Activated B cell treated with CpG ODN at 0.5 μM for 24 hours (primary cell): ENCODE measurements at regions not wholly inside any gene's neighbourhood (a gene's known extent, or its start where the extent isn't known, plus 50 kb on each side); places are given as distances from the start of the nearest gene placed in this dataset.

Source experiments
- ATAC-seq: fragments of 200-7000 bp; cut with Tn5 transposase; one replicate; pipeline ENCODE4 v1.10.0; 2021; ENCODE audit warnings: low read depth, mild to moderate bottlenecking, moderate library complexity
- CTCF ChIA-PET: fragments of 350-600 bp; sonication (Branson Sonifier 250); formaldehyde crosslinking; loops from one replicate; lab custom pipeline; 2021; ENCODE audit warnings: antibody characterized with exemption; lab: Charles Lee
- POLR2A ChIA-PET: fragments of 350-600 bp; sonication (Branson Sonifier 250); formaldehyde crosslinking; loops from one replicate; lab custom pipeline; 2021; ENCODE audit warnings: antibody characterized with exemption; lab: Charles Lee
- DNase-seq: peaks from one replicate; pipeline ENCODE4 v3.0.0; 2022
- H3K27ac Mint-ChIP-seq: one replicate; pipeline ENCODE4 v1.8.0; 2020; ENCODE audit warnings: mixed read lengths
- H3K27me3 Mint-ChIP-seq: one replicate; pipeline ENCODE4 v1.8.0; 2021; ENCODE audit warnings: mixed read lengths
- H3K36me3 Mint-ChIP-seq: one replicate; pipeline ENCODE4 v1.8.0; 2021; ENCODE audit warnings: low read depth, mixed read lengths
- H3K4me1 Mint-ChIP-seq: one replicate; pipeline ENCODE4 v1.8.0; 2021; ENCODE audit warnings: mixed read lengths
- H3K4me3 Mint-ChIP-seq: one replicate; pipeline ENCODE4 v1.8.0; 2020; ENCODE audit warnings: mild to moderate bottlenecking, mixed read lengths
- H3K9me3 Mint-ChIP-seq: one replicate; pipeline ENCODE4 v1.8.0; 2020; ENCODE audit warnings: mixed read lengths
- intact Hi-C: fragments of 100-400 bp; cut with micrococcal nuclease; formaldehyde crosslinking; loops from one replicate; pipeline ENCODE4 v1.15.1; 2024
- TF ChIP-seq, protein P1 (sequence below): fragments of 200-600 bp; IDR thresholded peaks from one replicate; pipeline ENCODE4 v1.8.0; 2022; ENCODE audit warnings: antibody characterized with exemption, mild to moderate bottlenecking

DNA sequence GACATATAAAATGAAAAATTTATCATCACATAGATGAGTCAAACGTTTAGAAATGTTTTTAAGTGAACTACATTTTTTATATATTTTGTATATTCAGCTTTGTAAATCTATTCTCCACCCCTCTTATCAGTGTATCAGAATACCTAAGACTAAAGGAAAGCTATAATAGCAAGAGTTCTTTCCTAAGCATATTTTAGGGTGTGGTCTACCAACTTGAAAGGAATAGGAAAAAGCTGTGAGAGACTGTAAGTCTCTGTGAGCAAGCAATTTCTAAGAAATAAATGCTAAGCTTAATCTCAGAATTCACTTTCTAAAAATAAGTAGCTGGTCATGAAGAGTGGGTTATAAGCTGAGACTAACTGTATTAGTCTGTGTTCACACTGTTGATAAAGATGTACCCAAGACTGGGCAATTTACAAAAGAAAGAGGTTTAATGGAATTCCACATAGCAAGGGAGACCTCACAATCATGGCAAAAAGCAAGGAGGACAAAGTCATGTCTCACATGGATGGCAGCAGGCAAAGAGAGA, 175.4 kb upstream of the PREP start:
- H3K36me3 Mint-ChIP-seq: no peaks in the 10 kb centered on the region
- ATAC-seq (no peak), DNase-seq (no peak)
- intact Hi-C loops: no loop called here
- H3K27me3 Mint-ChIP-seq: peaks cover 15% of the 10 kb centered on the region
- CTCF ChIA-PET: interaction anchor here (0.9 kb wide), 1 partner anchor 10 kb away, joined by 3 read pairs; no protein-coding TSS in a partner anchor
- H3K4me1 Mint-ChIP-seq: no peaks in the 10 kb centered on the region
- H3K4me3 Mint-ChIP-seq: no peak overlapping the region
- no peaks in the 10 kb centered on the region for H3K9me3 Mint-ChIP-seq
- H3K27ac Mint-ChIP-seq: no peak overlapping the region
- TF ChIP-seq, protein P1, sequence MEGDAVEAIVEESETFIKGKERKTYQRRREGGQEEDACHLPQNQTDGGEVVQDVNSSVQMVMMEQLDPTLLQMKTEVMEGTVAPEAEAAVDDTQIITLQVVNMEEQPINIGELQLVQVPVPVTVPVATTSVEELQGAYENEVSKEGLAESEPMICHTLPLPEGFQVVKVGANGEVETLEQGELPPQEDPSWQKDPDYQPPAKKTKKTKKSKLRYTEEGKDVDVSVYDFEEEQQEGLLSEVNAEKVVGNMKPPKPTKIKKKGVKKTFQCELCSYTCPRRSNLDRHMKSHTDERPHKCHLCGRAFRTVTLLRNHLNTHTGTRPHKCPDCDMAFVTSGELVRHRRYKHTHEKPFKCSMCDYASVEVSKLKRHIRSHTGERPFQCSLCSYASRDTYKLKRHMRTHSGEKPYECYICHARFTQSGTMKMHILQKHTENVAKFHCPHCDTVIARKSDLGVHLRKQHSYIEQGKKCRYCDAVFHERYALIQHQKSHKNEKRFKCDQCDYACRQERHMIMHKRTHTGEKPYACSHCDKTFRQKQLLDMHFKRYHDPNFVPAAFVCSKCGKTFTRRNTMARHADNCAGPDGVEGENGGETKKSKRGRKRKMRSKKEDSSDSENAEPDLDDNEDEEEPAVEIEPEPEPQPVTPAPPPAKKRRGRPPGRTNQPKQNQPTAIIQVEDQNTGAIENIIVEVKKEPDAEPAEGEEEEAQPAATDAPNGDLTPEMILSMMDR: no peak
- POLR2A ChIA-PET: no interaction called here

DNA sequence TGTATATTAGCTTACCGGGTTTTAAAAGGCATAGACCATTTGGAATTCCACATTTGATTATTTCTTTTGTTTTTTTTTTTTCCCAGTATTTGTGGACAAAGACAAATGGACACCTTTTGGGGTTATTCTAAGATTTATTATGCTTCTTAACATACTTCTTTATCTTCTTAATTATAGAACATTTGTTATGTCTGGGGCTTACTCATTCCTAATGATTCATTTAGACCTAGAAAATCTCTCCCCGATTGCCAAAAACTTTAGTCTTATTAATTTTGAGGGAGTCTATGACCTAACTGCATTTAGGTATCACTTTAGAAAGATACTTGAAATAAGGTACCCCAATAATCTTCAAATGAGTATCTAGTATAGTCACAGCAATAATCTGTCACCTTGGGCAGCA, 170.7 kb upstream of the PREP start:
- POLR2A ChIA-PET: no interaction called here
- TF ChIP-seq, protein P1: no peak
- peaks cover 14% of the 10 kb centered on the region for H3K27me3 Mint-ChIP-seq
- H3K4me1 Mint-ChIP-seq: no peaks in the 10 kb centered on the region
- DNase-seq (no peak), ATAC-seq (no peak)
- H3K36me3 Mint-ChIP-seq: no peaks in the 10 kb centered on the region
- H3K4me3 Mint-ChIP-seq: no peak overlapping the region
- no peak overlapping the region for H3K27ac Mint-ChIP-seq
- no peaks in the 10 kb centered on the region for H3K9me3 Mint-ChIP-seq
- CTCF ChIA-PET: no interaction called here
- intact Hi-C loops: no loop called here

DNA sequence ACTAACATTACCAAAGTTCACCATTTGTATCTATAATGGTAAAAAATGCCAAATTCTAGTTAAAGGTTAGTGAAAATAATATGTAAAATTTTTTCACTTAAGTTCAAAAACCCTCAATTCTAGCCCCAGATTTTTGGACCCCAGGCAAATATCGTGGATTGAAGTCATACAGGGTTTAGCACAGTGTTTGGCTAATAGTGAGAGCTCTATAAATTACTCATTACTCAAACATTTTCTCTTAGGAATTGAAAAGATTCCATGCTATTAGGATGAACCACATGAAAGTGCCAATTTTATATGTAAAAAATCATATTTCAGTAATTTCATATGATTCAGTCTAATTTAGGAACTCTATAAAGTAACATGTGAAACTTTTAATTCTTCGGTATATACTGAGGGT, 170.3 kb upstream of the PREP start:
- intact Hi-C loops: no loop called here
- TF ChIP-seq, protein P1: no peak
- ATAC-seq (no peak), DNase-seq (no peak)
- Mint-ChIP-seq H3K36me3 (no peaks in the 10 kb centered on the region), H3K27me3 (peaks cover 14% of the 10 kb centered on the region), H3K27ac (no peak overlapping the region), H3K4me1 (no peaks in the 10 kb centered on the region), H3K9me3 (no peaks in the 10 kb centered on the region), H3K4me3 (no peak overlapping the region)
- ChIA-PET POLR2A (no interaction called here), CTCF (no interaction called here)

DNA sequence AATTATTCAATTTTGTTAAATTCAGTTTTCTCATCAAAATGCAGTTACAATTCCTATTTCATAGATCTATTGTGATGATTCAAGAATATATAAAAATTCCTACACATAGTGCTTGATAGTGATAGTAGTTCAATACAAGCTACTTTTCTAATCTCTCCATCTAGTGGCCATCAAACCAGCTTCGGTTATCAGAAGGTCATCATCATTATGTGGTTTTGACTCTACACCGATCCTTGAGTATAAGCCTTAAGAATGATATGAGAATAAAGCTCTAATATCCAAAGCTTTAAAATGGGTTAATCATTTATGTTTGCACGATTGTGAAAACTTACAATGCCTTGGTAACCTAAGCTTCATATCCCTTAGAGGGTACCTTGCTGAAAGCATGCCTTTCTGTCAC, 167.5 kb upstream of the PREP start:
- no peak for DNase-seq
- intact Hi-C loops: no loop called here
- peaks cover 10% of the 10 kb centered on the region for H3K27me3 Mint-ChIP-seq
- H3K27ac Mint-ChIP-seq: no peak overlapping the region
- POLR2A ChIA-PET: no interaction called here
- CTCF ChIA-PET: no interaction called here
- no peaks in the 10 kb centered on the region for H3K36me3 Mint-ChIP-seq
- no peaks in the 10 kb centered on the region for H3K4me1 Mint-ChIP-seq
- no peak overlapping the region for H3K4me3 Mint-ChIP-seq
- no peak for ATAC-seq
- no peaks in the 10 kb centered on the region for H3K9me3 Mint-ChIP-seq
- TF ChIP-seq, protein P1: no peak

DNA sequence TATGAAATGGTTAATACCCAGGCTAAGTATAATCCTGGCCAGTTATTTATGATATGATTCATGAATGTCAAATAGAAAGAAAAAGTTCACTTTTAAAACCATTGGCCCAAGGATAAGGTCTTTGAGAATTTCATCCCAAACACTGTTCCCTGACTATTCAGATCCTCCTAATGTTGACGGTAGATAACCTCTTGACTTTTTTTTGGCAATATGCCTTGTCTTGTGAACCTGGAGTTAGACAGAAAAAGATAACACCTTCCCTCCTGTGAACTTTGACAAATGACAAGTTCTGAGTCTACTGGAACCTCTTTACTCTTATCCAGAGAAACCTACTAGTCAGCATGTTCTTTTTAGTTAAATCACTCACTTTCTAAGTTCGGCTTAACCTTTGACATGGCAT, 166.8 kb upstream of the PREP start:
- TF ChIP-seq, protein P1: no peak
- Mint-ChIP-seq H3K27me3 (peaks cover 11% of the 10 kb centered on the region), H3K9me3 (no peaks in the 10 kb centered on the region), H3K36me3 (no peaks in the 10 kb centered on the region), H3K4me3 (no peak overlapping the region), H3K27ac (no peak overlapping the region), H3K4me1 (no peaks in the 10 kb centered on the region)
- DNase-seq (no peak), ATAC-seq (no peak)
- ChIA-PET CTCF (no interaction called here), POLR2A (no interaction called here)
- intact Hi-C loops: no loop called here
